ENCODE measurements at regions not wholly inside any gene's neighbourhood (a gene's known extent, or its start where the extent isn't known, plus 50 kb on each side); places are given as distances from the start of the nearest gene placed in this dataset.

DNA sequence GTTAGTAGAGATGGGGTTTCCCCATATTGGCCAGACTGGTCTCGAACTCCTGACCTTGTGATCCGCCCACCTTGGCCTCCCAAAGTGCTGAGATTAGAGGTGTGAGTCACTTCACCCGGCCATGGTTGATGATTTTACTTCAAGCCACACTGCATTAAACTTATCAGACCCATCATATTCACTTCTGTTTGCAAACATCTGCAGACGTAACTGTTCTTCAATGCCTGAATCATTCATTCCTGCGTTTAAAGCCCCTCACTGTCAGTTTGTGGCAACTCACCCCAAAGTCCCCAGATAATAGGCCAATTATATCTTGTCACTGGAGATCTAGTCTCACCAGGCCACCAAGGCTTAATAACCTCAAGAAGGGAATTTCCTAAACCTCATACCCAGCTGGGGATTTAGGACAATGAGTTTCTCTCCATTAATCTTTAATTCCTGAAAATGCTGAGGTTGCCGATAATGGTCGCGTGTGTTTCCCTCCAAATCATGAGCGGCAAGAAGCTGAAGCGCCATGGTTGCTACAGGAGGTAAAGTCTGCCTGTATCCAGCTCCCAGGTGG is 229.6 kb downstream of the LY86 start:
- H3K79me2 ChIP-seq (ENCODE audit: insufficient read depth), result no peaks in the 10 kb centered on the region
- no peak overlapping the region for H3K9ac ChIP-seq
- POLR2A ChIA-PET, result no interaction called here
- no peaks in the 10 kb centered on the region for H3K27me3 ChIP-seq (ENCODE audit: insufficient read depth)
- no peak for TF ChIP-seq USF2 (IDR thresholded peaks at IDR 0.05; ENCODE audit: borderline replicate concordance, low read depth, low read length)
- TF ChIP-seq GABPA (IDR thresholded peaks at IDR 0.05; ENCODE audit: low read depth), result no peak
- TF ChIP-seq FOSL2 (IDR thresholded peaks at IDR 0.05; ENCODE audit: borderline replicate concordance, low read depth), result no peak
- no peak for TF ChIP-seq EP300 (IDR thresholded peaks at IDR 0.05; ENCODE audit: borderline replicate concordance in 1 of 2, low read depth in 1 of 2, low read length in 1 of 2)
- TF ChIP-seq NFIC (IDR thresholded peaks at IDR 0.05; ENCODE audit: borderline replicate concordance), result no peak
- no peak for TF ChIP-seq EZH2phosphoT487 (IDR thresholded peaks at IDR 0.05; ENCODE audit: borderline replicate concordance, low read depth)
- no peak for TF ChIP-seq RFX5 (IDR thresholded peaks at IDR 0.05; ENCODE audit: low read length)
- no peak for TF ChIP-seq RAD21 (IDR thresholded peaks at IDR 0.05; ENCODE audit: low read length)
- no peak for TF ChIP-seq JUND (IDR thresholded peaks at IDR 0.05)
- TF ChIP-seq, protein P1, sequence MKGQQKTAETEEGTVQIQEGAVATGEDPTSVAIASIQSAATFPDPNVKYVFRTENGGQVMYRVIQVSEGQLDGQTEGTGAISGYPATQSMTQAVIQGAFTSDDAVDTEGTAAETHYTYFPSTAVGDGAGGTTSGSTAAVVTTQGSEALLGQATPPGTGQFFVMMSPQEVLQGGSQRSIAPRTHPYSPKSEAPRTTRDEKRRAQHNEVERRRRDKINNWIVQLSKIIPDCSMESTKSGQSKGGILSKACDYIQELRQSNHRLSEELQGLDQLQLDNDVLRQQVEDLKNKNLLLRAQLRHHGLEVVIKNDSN (IDR thresholded peaks at IDR 0.05; ENCODE audit: borderline replicate concordance, low read depth), result no peak
- H3K9me3 ChIP-seq, result no peaks in the 10 kb centered on the region
- no peak overlapping the region for H3K27ac ChIP-seq (ENCODE audit: low read depth in 2 of 2, low read length in 1 of 2)
- no peak overlapping the region for H3K4me3 ChIP-seq (ENCODE audit: low read depth in 2 of 2, low read length in 1 of 2)
- no peaks in the 10 kb centered on the region for H3K36me3 ChIP-seq (replicated peaks in 1 of 2; ENCODE audit: control insufficient read depth in 1 of 2, insufficient read depth in 2 of 2, low read length in 1 of 2)
- H3K4me1 ChIP-seq (ENCODE audit: control insufficient read depth in 1 of 2, insufficient read depth in 2 of 2, low read depth in 1 of 2, low read length in 1 of 2), result no peaks in the 10 kb centered on the region
- CTCF ChIA-PET, result no interaction called here
- no peak overlapping the region for H2AFZ ChIP-seq (ENCODE audit: low read depth)
- no peaks in the 10 kb centered on the region for H3F3A ChIP-seq (replicated peaks; ENCODE audit: insufficient read depth)
- WGBS (ENCODE audit: low lambda C conversion rate), result 66% methylated on average over 10 of the region's 10 CpGs
- no peak overlapping the region for H3K4me2 ChIP-seq
- H4K20me1 ChIP-seq (ENCODE audit: insufficient read depth), result no peaks in the 10 kb centered on the region
- H3K9me2 ChIP-seq, result no peaks in the 10 kb centered on the region
- DNase-seq, result no peak

DNA sequence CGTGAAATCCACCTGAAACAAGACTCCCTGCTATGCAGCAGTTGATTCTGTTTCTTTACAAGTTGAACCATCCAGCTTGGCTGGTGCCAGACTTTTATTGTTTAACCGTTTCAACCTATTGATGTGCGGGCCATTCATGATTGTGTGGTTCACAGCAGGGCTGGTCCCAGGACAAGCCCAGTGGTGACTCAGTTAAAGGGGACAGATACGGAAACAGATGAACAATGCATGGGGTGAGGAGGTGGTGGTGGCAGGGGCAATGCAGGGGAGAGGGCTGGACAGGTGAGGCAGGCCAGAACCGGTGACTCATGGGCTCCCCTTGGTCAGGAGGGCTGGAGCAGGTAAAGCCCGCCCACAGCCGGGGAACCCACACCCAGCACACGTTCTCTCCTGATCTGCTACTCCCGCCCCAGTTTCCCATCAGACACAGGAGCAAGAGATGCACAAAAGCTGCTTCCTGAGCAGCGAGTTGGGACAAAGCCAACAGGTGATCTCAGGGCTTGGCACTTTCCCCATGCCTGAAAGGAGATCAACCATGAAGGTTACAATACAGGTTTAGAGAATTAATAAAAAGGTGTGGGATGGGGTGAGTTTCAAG is 232.2 kb downstream of the LY86 start:
- H3K9ac ChIP-seq, result no peak overlapping the region
- H3K9me2 ChIP-seq, result no peaks in the 10 kb centered on the region
- no peaks in the 10 kb centered on the region for H3K79me2 ChIP-seq (ENCODE audit: insufficient read depth)
- no peaks in the 10 kb centered on the region for H4K20me1 ChIP-seq (ENCODE audit: insufficient read depth)
- no peaks in the 10 kb centered on the region for H3F3A ChIP-seq (replicated peaks; ENCODE audit: insufficient read depth)
- TF ChIP-seq ELF1 (IDR thresholded peaks at IDR 0.05) (no peak), FOXJ3 (CRISPR knock-in tag; IDR thresholded peaks at IDR 0.05) (no peak), RCOR1 (IDR thresholded peaks at IDR 0.05; ENCODE audit: low read length) (no peak), IRF3 (IDR thresholded peaks at IDR 0.05; ENCODE audit: low read depth, low read length) (no peak), FOXM1 (IDR thresholded peaks at IDR 0.05; ENCODE audit: low read depth) (no peak)
- no peaks in the 10 kb centered on the region for H3K9me3 ChIP-seq
- no peaks in the 10 kb centered on the region for H3K4me1 ChIP-seq (ENCODE audit: control insufficient read depth in 1 of 2, insufficient read depth in 2 of 2, low read depth in 1 of 2, low read length in 1 of 2)
- no peak for DNase-seq
- POLR2A ChIA-PET, result no interaction called here
- 33% methylated on average over 8 of the region's 10 CpGs for WGBS (ENCODE audit: low lambda C conversion rate)
- CTCF ChIA-PET, result no interaction called here
- no peaks in the 10 kb centered on the region for H3K27me3 ChIP-seq (ENCODE audit: insufficient read depth)
- H3K4me3 ChIP-seq (ENCODE audit: low read depth in 2 of 2, low read length in 1 of 2), result no peak overlapping the region
- H3K36me3 ChIP-seq (replicated peaks in 1 of 2; ENCODE audit: control insufficient read depth in 1 of 2, insufficient read depth in 2 of 2, low read length in 1 of 2), result no peaks in the 10 kb centered on the region
- H3K27ac ChIP-seq (ENCODE audit: low read depth in 2 of 2, low read length in 1 of 2), result no peak overlapping the region
- H2AFZ ChIP-seq (ENCODE audit: low read depth), result no peak overlapping the region
- H3K4me2 ChIP-seq, result no peak overlapping the region

Data from SK-N-SH (cell line).